Skin of body (tissue), 1 donor: ENCODE measurements at regions not wholly inside any gene's neighbourhood (a gene's known extent, or its start where the extent isn't known, plus 50 kb on each side); places are given as distances from the start of the nearest gene placed in this dataset.

Source experiments
- DNase-seq: peaks from one replicate; lab custom pipeline; 2025; lab: John Stamatoyannopoulos, UW

GRCh38 chr3:76683256-76683655 lies 356.6 kb upstream of the ROBO2 start:
- DNase-seq: no peak

GRCh38 chr3:76684946-76685345 lies 355.0 kb upstream of the ROBO2 start:
- no peak for DNase-seq

GRCh38 chr3:76685858-76686257 lies 354.0 kb upstream of the ROBO2 start:
- DNase-seq: no peak

DNA sequence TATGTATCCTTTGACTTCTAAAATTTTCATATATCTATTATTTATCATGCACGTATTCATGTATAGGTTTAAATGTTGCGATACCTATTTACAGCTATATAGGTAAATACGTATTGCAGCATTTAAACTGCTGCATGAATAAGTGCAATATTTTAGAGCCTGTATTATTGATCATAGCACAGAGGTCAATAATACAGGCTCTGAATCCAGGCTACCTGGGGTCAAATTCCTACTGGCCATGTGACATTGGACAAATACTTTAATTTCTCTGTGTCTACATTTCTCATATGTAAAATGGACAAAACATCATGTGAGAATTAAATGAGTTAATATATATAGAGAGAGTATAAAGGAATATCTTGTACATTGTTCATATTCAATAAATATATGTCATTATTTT lies 352.9 kb upstream of the ROBO2 start:
- DNase-seq: no peak

GRCh38 chr3:76694063-76694462 lies 345.8 kb upstream of the ROBO2 start:
- DNase-seq: peak; percentile 3

GRCh38 chr3:76698136-76698706 lies 341.7 kb upstream of the ROBO2 start:
- DNase-seq: no peak

- DNase-seq: no peak
Observed at GRCh38 chr3:76699846-76700245, 340.1 kb upstream of the ROBO2 start.

DNA sequence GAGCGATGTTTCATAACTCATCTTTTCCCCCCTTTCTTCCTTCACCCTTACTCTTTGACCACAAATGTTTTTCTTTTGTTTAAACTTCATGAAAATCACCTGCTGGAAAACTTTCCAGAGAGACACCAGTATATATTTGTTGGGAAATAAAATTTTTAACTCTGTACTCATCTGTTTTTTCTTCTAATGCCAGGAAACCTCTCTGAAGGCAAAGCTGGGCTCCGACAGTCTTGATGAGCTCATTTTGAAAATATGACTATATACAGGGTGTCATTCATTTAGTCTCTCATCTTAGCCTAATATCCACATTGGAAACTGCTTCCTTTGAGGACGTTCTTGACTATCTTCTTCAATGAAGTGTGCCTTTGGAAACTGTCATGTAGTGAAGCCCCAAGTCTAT lies 339.6 kb upstream of the ROBO2 start:
- DNase-seq: no peak

DNA sequence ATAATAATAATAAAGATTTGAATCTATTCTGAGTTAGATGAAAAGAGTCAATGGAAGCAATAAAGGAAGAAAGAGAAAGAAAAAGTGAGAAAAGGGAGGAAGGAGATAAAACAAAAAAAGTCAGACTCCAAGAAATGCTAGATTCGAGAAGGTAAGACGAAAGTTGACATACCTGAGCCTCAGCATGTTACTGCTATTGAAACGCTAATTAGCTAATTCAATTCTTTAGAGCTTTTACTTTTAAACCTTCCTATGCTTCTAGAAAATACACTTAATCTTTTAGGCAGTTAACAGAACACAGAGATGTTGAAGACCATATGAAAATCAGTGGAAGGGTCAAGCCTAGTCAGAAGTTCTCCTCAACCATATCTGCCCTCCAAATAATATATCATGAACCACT lies 337.2 kb upstream of the ROBO2 start:
- no peak for DNase-seq

DNA sequence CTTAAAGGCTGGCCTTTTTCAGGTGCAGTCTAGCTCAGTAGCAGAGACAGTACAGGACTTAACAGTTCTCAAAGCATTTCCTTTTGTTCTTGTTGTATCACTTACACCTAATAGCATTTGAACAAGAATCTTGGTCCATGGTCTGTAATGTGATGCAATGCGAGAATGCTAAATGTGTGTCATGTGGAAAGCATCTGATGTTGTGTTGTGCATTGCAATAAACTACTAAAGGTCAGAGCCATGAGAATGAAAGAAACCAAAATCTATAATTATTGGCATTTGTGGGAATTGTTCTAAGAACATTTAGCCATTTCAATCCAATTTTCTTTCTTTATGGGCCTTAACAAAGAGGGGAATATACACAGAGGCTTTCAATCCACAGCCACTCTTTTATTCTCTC lies 324.5 kb upstream of the ROBO2 start:
- no peak for DNase-seq

DNA sequence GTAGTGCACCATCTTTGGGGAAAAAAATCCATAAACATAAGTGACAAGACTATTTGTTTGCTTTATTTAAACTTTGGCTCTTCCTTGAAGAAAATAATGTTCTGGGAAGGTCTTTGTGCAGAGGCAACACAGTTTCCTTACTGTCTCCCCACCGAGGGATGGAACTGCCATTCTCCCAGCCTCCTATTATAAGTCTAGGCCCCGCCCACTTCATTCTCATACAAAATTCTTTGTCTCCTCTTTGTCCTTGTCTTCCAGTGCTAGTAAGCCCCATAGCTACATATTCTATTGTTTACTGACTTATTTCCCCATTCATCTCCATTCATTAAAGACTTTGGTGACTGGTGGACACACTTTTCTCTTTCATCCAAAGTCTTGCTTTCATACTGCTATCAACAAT lies 316.5 kb upstream of the ROBO2 start:
- no peak for DNase-seq

DNA sequence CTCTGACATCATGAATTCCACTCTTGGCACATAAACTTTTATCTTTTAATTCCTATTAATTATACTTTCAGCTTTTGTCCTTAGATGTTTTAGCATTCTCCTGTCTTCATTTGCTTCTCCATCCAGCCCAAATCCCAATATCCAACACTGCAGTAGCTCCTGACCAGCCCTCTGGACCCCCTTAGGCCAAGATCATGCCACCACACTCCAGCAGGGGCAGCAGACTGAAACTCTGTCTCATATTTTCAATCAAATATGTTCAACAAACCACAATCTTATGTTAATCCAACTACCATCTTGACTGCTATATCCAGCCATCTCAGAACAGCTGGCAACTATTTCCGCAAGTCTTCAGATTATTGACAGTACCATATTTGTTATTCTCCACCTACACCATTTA lies 315.8 kb upstream of the ROBO2 start:
- DNase-seq: no peak

- DNase-seq: no peak
Observed at GRCh38 chr3:76724706-76725105, 315.2 kb upstream of the ROBO2 start.

DNA sequence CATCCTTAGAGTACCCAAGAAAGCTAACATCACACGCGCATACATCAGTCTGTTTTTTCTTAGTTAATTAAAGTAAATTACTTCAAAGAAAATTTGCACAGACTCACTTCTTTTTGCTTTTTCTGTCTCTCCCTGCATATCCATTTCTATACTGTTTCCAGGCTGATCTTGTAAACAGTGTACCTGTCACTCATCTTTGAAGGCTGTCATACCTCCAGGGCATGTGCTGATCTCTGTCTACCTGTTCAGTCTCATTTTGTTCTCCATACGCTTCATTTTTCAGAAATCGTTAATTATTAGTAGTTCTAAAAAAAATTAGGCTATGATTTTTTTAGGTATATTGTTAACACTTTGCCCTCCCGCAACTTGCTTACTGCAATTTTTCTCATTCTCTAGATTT lies 313.9 kb upstream of the ROBO2 start:
- DNase-seq: no peak

GRCh38 chr3:76728426-76728825 lies 311.5 kb upstream of the ROBO2 start:
- no peak for DNase-seq

GRCh38 chr3:76731471-76731870 lies 308.4 kb upstream of the ROBO2 start:
- DNase-seq: no peak

DNA sequence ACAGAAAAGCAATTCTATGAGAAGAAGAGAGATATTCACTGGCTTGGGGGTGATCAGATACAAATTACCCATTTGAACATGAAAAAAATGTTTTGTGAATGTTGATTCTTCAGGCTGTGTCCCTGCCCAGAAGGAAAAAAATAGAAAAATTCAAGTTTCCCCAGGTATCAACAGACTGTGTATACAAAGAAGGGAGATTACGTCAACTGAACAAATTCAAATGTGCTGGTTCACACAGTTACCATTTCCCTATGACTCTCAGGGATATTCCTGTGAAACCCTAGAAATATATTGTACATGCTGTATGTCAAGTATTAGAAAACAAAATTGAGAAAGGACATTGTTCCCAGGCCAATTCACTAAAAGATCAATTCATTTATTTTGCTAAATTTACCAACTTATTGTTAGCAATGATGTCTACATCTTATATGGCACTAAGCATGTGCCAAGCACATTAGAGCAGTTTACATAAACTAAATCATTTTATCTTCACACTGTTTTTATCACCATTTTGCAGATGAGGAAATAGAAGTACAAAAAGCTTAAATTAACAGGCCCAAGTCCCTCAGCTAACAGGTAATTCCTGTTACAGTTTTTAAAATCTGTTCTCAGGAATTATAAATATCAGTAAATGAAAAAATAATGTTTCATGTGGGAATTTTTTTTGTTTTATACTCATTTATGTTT lies 306.7 kb upstream of the ROBO2 start:
- no peak for DNase-seq

- no peak for DNase-seq
Observed at GRCh38 chr3:76735152-76735551, 304.7 kb upstream of the ROBO2 start.

- DNase-seq: no peak
Observed at GRCh38 chr3:76753599-76753998, 286.3 kb upstream of the ROBO2 start.

DNA sequence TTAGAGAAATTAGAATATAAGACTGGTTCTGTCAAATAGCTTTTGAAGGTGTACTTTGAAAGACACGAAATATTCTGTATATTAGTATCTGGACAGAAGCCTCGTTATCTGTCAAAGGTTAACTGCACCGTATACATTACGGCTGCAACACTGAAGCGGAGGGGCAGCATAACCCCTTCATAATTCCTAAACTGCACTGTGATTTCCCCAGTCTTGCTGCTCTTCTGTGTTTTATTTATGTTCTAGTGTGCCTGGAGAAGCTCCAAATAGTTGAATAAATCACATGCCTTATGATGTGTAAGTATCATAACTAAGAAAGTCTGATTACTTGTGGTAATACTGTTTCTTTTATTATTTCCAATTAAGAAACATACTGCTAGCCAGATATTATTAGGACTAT lies 285.7 kb upstream of the ROBO2 start:
- DNase-seq: no peak

GRCh38 chr3:76756577-76756976 lies 283.3 kb upstream of the ROBO2 start:
- no peak for DNase-seq

DNA sequence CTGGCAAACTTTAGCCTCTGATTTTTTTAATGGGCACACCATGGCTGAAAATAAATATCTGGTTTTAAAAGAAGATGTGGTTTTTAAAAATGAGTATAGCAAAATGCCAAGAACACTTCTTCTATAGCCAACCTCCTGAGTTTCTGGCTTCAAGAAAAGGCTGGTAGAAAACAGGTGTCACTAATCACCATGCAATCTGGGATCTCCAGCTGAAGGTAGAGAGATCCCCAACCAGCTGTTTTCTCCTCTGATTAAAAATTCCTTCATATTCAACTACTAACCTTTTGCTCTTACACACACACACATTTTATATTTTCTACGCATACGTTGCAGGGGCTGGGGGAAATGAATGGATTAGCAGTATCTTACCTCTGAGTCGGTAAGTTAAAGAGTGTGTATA lies 279.6 kb upstream of the ROBO2 start:
- DNase-seq: no peak

DNA sequence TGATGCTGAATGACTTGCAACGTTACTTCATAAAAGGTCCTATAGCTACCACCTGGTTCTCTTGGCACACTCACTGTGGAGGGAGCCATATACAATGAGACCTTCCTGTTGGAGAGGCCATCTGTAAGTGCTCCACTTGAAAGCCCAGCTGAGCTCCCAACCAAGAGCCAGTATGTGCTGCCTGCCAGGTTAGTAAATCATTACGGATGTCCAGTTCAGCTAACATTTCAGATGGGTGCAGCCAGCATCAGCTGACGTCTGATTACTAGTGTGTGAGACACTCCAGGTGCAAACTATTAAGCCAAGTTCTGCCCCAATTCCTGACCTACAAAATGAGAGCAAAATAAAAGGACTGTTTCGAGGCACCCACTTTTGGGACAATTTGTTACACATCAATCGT lies 274.4 kb upstream of the ROBO2 start:
- no peak for DNase-seq

DNA sequence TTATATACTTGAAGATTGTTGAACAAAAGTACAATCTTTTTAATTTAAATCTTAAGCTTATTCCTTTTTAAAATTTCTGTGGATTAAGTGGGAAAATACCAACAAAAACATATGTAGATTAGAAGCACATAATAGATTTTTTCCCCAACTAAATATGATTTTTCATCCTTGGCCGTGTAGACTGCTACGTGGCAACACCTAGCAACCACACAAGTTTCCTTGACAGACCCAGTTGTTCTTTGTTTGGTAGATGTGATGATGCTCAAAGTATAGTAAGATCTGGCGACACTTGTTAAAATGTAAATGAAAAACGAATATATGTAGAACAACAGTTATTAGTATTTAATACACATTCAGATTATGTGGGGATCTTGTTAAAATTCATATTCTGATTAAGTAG lies 271.0 kb upstream of the ROBO2 start:
- no peak for DNase-seq
